ENCODE measurements at regions not wholly inside any gene's neighbourhood (a gene's known extent, or its start where the extent isn't known, plus 50 kb on each side); places are given as distances from the start of the nearest gene placed in this dataset.
"Not testable (repeated sequence)": the region's sequence is repeated elsewhere in the genome, so short reads cannot be mapped to it uniquely, and the experiment has no call there.

- no peak for DNase-seq (ENCODE audit: low read depth in 2 of 2)
These were observed 80.8 kb upstream of the SLC8A3 start for GRCh38 chr14:70269582-70269981.

DNA sequence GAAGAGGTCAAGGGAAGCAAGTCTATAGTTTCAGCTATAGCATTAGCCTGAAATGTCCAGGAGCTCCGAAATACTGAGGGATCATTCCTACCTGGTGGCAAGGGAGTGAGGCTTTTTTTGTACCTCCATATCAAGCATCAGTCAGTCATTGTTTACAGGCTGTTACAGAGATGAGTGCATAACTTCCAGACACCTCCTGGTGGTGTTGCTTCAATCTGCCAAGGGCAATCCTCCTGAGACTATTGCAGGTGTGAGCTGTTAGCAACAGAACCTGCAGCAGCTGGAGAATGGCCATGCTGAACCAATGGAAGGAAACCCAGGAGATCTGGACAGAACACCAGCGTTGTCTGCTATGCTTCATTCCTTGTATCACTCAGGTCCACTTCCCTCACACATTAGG, 80.0 kb upstream of the SLC8A3 start:
- no peak for DNase-seq (ENCODE audit: low read depth in 2 of 2)

DNA sequence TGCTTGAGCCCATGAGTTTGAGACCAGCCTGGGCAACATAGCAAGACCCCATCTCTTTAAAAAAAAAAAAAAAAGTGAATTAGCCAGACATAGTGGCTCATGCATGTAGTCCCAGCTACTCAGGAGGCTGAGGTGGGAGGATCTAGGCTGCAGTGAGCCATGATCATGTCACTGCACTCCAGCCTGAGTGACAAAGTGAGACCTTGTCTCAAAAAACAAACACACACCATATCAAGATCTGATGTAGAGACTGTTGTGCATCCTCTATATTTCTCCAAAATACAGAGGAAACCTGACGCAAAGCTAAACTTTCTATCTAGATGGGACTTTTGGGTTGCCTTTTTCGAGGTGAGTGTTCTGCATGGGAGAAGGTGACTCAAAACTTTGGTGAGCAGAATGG, 77.4 kb upstream of the SLC8A3 start:
- no peak for DNase-seq (ENCODE audit: low read depth in 2 of 2)

DNA sequence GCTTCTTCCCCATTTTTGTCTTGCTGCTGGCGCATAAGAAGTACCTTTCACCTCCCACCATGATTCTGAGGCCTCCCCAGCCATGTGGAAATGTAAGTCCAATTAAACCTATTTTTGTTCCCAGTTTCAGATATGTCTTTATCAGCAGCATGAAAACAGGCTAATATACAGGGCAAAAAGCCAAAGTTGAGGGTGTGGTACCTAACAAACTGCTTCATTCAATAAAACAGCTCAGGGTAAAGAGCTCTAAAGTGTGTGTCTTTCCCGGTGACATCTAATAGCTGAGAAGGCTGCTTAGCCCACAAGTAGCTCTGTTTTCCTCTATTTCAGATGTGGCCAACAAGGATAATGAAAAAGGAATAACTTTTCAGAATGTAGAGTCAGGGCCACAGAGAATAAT, 76.7 kb upstream of the SLC8A3 start:
- no peak for DNase-seq (ENCODE audit: low read depth in 2 of 2)

- DNase-seq (ENCODE audit: low read depth in 2 of 2) = no peak
These were observed 70.7 kb upstream of the SLC8A3 start for GRCh38 chr14:70259420-70259819.

GRCh38 chr14:70257526-70257925, 68.8 kb upstream of the SLC8A3 start:
- DNase-seq (ENCODE audit: low read depth in 2 of 2) = no peak

GRCh38 chr14:70256601-70257000, 67.8 kb upstream of the SLC8A3 start:
- DNase-seq (ENCODE audit: low read depth in 2 of 2) = no peak

GRCh38 chr14:70255071-70256057, 66.6 kb upstream of the SLC8A3 start:
- DNase-seq (ENCODE audit: low read depth in 2 of 2) = peak in 1 of 2 donors; percentile 4

DNA sequence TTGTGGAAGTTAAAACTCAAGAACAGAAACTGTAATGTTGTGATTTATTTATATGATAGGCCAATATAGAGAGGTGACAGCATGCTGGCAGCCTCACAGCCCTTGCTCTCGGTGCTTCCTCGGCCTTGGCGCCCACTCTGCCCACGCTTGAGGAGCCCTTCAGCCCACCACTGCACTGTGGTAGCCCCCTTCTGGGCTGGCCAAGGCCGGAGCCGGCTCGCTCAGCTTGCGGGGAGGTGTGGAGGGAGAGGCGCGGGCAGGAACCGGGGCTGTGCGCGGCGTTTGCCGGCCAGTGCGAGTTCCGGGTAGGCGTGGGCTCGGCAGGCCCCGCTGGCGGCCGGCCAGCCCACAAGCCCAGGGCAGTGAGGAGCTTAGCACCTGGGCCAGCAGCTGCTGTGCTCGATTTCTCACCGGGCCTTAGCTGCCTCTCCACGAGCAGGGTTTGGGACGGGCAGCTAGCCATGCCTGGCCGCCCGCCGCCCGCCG, 65.8 kb upstream of the SLC8A3 start:
- peak in 1 of 2 donors; percentile 1 for DNase-seq (ENCODE audit: low read depth in 2 of 2)

DNA sequence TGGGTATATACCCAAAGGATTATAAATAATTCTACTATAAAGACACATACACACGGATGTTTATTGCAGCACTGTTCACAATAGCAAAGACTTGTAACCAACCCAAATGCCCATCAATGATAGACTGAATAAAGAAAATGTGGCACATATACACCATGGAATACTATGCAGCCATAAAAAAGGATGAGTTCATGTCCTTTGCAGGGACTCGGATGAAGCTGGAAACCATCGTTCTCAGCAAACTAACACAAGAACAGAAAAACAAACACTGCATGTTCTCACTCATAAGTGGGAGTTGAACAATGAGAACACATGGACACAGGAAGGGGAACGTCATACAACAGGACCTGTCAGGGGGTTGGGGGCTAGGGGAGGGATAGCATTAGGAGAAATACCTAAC, 64.8 kb upstream of the SLC8A3 start:
- not testable (repeated sequence) for DNase-seq (ENCODE audit: low read depth in 2 of 2)

- DNase-seq (ENCODE audit: low read depth in 2 of 2) = no peak
These were observed 56.3 kb upstream of the SLC8A3 start for GRCh38 chr14:70245026-70245425.

DNA sequence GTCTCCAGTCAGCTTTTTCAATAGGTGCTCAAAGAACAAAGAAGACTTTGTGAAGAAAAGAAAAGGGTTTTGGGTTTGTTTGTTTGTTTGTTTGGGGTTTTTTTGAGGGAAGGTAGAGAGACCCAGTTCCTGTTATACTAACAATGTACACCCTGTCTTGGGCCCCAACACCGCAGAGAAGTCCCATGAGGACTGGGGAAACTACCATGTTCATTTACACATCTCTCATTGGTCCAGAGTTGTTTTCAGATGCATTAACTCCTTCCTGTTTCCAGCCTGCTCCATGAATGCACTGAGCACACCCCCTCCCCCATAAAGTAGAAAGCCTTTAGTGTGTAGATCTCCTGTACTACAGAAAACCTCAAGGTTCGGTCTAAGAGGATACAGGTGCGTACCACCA, 51.1 kb upstream of the SLC8A3 start:
- no peak for DNase-seq (ENCODE audit: low read depth in 2 of 2)

DNA sequence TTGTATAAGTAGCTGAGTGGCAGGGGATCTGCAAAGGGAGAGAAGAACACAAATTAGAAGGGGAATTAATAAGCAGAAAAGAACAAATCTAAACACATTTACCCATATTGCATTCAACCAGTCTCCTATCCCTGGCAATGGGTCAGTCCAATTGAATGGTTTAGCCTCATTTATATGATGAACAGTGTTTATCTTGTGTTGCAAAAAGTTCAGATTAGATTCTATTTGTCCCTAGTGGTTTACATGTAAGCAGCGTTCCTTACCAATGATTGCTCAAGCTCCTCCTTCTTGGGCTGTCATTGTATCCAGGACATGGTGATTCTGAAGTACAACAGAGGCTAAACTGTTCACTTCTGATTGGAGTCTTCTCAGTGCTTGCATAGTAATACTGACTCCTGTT, 49.9 kb upstream of the SLC8A3 start:
- DNase-seq (ENCODE audit: low read depth in 2 of 2) = not testable (repeated sequence)

All from stimulated activated CD4-positive, alpha-beta T cell treated with anti-CD3 and anti-CD28 coated beads, Interleukin-1b, Interleukin-23, amount 100 ng/mL, for 4 hours (primary cell).